SK-N-MC (cell line): ENCODE measurements at regions not wholly inside any gene's neighbourhood (a gene's known extent, or its start where the extent isn't known, plus 50 kb on each side); places are given as distances from the start of the nearest gene placed in this dataset.
"Not testable (repeated sequence)": the region's sequence is repeated elsewhere in the genome, so short reads cannot be mapped to it uniquely, and the experiment has no call there.

Source experiments
- EZH2 ChIP-seq: fragments of 200-600 bp; sonication (generic); IDR thresholded peaks from one replicate; pipeline ENCODE4 v1.6.1; 2017; ENCODE audit warnings: antibody characterized with exemption
- POLR2AphosphoS5 ChIP-seq: IDR thresholded peaks from 2 replicates; pipeline ENCODE4 v1.6.1; 2012; ENCODE audit warnings: mild to moderate bottlenecking, low read depth, low read length, borderline replicate concordance

DNA sequence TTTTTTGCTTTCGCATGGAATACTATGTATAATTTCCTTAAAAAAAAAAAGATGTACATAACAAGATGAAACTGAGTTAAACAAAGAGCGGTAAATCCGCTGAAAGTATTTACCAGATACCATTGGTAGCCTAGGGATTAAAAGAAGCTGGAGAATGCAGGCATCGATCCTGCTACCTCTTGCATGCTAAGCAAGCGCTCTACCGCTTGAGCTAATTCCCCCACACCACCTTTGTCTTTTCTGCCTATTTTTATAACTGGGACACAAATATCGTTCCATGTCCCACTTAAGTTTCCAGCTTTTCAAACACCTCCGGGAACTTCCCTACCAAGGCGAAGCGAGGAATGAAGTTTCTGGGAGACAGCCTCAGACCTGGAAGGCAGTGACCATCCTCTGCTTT, 498.4 kb downstream of the PRIM2 start:
- TF ChIP-seq POLR2AphosphoS5, EZH2: not testable (repeated sequence)
